Stimulated activated naive B cell treated with anti-CD40 and anti-IgM and Interleukin-4, amounts not matched to agents 10 μg/mL and 1 μg/mL and 100 μg/mL, for 72 hours (primary cell): ENCODE measurements at regions not wholly inside any gene's neighbourhood (a gene's known extent, or its start where the extent isn't known, plus 50 kb on each side); places are given as distances from the start of the nearest gene placed in this dataset.
"Not testable (repeated sequence)": the region's sequence is repeated elsewhere in the genome, so short reads cannot be mapped to it uniquely, and the experiment has no call there.

Source experiments
- ATAC-seq, 2 donors: fragments of 150-1000 bp; cut with Tn5 transposase; replicated peaks; 2 replicates each; pipeline ENCODE4 v1.10.0; 2021; ENCODE audit warnings: moderate library complexity in 1 of 2
- DNase-seq: peaks from one replicate; pipeline ENCODE4 v3.0.0; 2021
- H3K27ac Mint-ChIP-seq: one replicate; pipeline ENCODE4 v1.8.0; 2022; ENCODE audit warnings: mild to moderate bottlenecking, mixed read lengths
- H3K27me3 Mint-ChIP-seq, 2 donors: one replicate each; pipeline ENCODE4 v1.8.0; 2022; ENCODE audit warnings: mixed read lengths in 2 of 2
- H3K36me3 Mint-ChIP-seq, 2 donors: one replicate each; pipeline ENCODE4 v1.8.0; 2022; ENCODE audit warnings: mixed read lengths in 2 of 2, mild to moderate bottlenecking in 1 of 2
- H3K4me1 Mint-ChIP-seq, 2 donors: one replicate each; pipeline ENCODE4 v1.8.0; 2022; ENCODE audit warnings: mixed read lengths in 2 of 2, mild to moderate bottlenecking in 1 of 2
- H3K4me3 Mint-ChIP-seq, 2 donors: one replicate each; pipeline ENCODE4 v1.8.0; 2022; ENCODE audit warnings: mild to moderate bottlenecking in 2 of 2, mixed read lengths in 2 of 2, moderate library complexity in 1 of 2
- H3K9me3 Mint-ChIP-seq, 2 donors: one replicate each; pipeline ENCODE4 v1.8.0; 2022; ENCODE audit warnings: mixed read lengths in 2 of 2, mild to moderate bottlenecking in 1 of 2

GRCh38 chr7:91345449-91345848 is 81.2 kb downstream of the FZD1 start:
- H3K4me1 Mint-ChIP-seq: peaks cover 5 to 15% of the 10 kb centered on the region in 2 donors
- ATAC-seq (peak; percentile 78 to 80), DNase-seq (peak; percentile 4)
- H3K9me3 Mint-ChIP-seq: no peaks in the 10 kb centered on the region
- no peak overlapping the region for H3K4me3 Mint-ChIP-seq
- H3K36me3 Mint-ChIP-seq: no peaks in the 10 kb centered on the region
- peaks cover 0 to under 1% of the 10 kb centered on the region in 2 donors for H3K27me3 Mint-ChIP-seq
- H3K27ac Mint-ChIP-seq: peak overlapping the region; percentile 73

GRCh38 chr7:91346426-91346825 is 82.2 kb downstream of the FZD1 start:
- ATAC-seq (no peak), DNase-seq (no peak)
- Mint-ChIP-seq H3K4me3 (no peak overlapping the region), H3K9me3 (no peaks in the 10 kb centered on the region), H3K27ac (no peak overlapping the region), H3K4me1 (peaks cover 5 to 15% of the 10 kb centered on the region in 2 donors), H3K27me3 (peaks cover 0 to 5% of the 10 kb centered on the region in 2 donors), H3K36me3 (no peaks in the 10 kb centered on the region)

- Mint-ChIP-seq H3K27me3 (peaks cover 0 to 5% of the 10 kb centered on the region in 2 donors), H3K27ac (no peak overlapping the region), H3K9me3 (no peaks in the 10 kb centered on the region), H3K36me3 (no peaks in the 10 kb centered on the region), H3K4me3 (no peak overlapping the region), H3K4me1 (peaks cover 5 to 15% of the 10 kb centered on the region in 2 donors)
- no peak for DNase-seq
- ATAC-seq: no peak
These were observed 83.1 kb downstream of the FZD1 start for GRCh38 chr7:91347290-91347689.

GRCh38 chr7:91348711-91349110 is 84.5 kb downstream of the FZD1 start:
- Mint-ChIP-seq H3K4me1 (peaks cover 3 to 10% of the 10 kb centered on the region in 2 donors), H3K4me3 (no peak overlapping the region), H3K36me3 (no peaks in the 10 kb centered on the region), H3K27ac (no peak overlapping the region), H3K9me3 (no peaks in the 10 kb centered on the region), H3K27me3 (peaks cover 0 to 5% of the 10 kb centered on the region in 2 donors)
- DNase-seq (no peak), ATAC-seq (no peak)

- Mint-ChIP-seq H3K4me1 (peaks cover 0 to under 1% of the 10 kb centered on the region in 2 donors), H3K4me3 (no peak overlapping the region), H3K27me3 (peaks cover 5 to 6% of the 10 kb centered on the region in 2 donors), H3K27ac (no peak overlapping the region), H3K9me3 (no peaks in the 10 kb centered on the region), H3K36me3 (no peaks in the 10 kb centered on the region)
- DNase-seq (no peak), ATAC-seq (peak; percentile 34 to 43)
These were observed 87.1 kb downstream of the FZD1 start for GRCh38 chr7:91351374-91351773.

- Mint-ChIP-seq H3K4me1 (no peaks in the 10 kb centered on the region), H3K4me3 (no peak overlapping the region), H3K27me3 (peaks cover 5 to 6% of the 10 kb centered on the region in 2 donors), H3K36me3 (no peaks in the 10 kb centered on the region), H3K9me3 (no peaks in the 10 kb centered on the region), H3K27ac (no peak overlapping the region)
- ATAC-seq (no peak), DNase-seq (no peak)
These were observed 87.9 kb downstream of the FZD1 start for GRCh38 chr7:91352091-91352490.

GRCh38 chr7:91353848-91354247 is 89.6 kb downstream of the FZD1 start:
- no peak overlapping the region for H3K4me3 Mint-ChIP-seq
- ATAC-seq: no peak
- H3K27ac Mint-ChIP-seq: no peak overlapping the region

GRCh38 chr7:91355695-91356435 is 91.6 kb downstream of the FZD1 start:
- H3K4me3 Mint-ChIP-seq: no peak overlapping the region
- DNase-seq (no peak), ATAC-seq (no peak)
- peaks cover under 1 to 6% of the 10 kb centered on the region in 2 donors for H3K27me3 Mint-ChIP-seq
- H3K9me3 Mint-ChIP-seq: no peaks in the 10 kb centered on the region
- H3K27ac Mint-ChIP-seq: no peak overlapping the region
- H3K4me1 Mint-ChIP-seq: no peaks in the 10 kb centered on the region
- H3K36me3 Mint-ChIP-seq: no peaks in the 10 kb centered on the region

More at GRCh38 chr7:91353848-91354247, 89.6 kb downstream of the FZD1 start:
- no peaks in the 10 kb centered on the region for H3K4me1 Mint-ChIP-seq
- H3K27me3 Mint-ChIP-seq: peaks cover 5 to 6% of the 10 kb centered on the region in 2 donors
- no peak for DNase-seq
- H3K9me3 Mint-ChIP-seq: no peaks in the 10 kb centered on the region
- no peaks in the 10 kb centered on the region for H3K36me3 Mint-ChIP-seq

- Mint-ChIP-seq H3K9me3 (no peaks in the 10 kb centered on the region), H3K27me3 (peaks cover 2 to 10% of the 10 kb centered on the region in 2 donors), H3K4me3 (no peak overlapping the region)
These were observed 92.7 kb downstream of the FZD1 start for GRCh38 chr7:91356915-91357314.

GRCh38 chr7:91357379-91357778 is 93.1 kb downstream of the FZD1 start:
- no peak overlapping the region for H3K4me3 Mint-ChIP-seq
- H3K4me1 Mint-ChIP-seq: no peaks in the 10 kb centered on the region
- peaks cover 7 to 15% of the 10 kb centered on the region in 2 donors for H3K27me3 Mint-ChIP-seq
- DNase-seq (no peak), ATAC-seq (no peak)
- H3K9me3 Mint-ChIP-seq: no peaks in the 10 kb centered on the region
- H3K27ac Mint-ChIP-seq: no peak overlapping the region
- no peaks in the 10 kb centered on the region for H3K36me3 Mint-ChIP-seq

More at GRCh38 chr7:91356915-91357314, 92.7 kb downstream of the FZD1 start:
- DNase-seq (no peak), ATAC-seq (no peak)
- Mint-ChIP-seq H3K4me1 (no peaks in the 10 kb centered on the region), H3K27ac (no peak overlapping the region), H3K36me3 (no peaks in the 10 kb centered on the region)

GRCh38 chr7:91357901-91358300 is 93.7 kb downstream of the FZD1 start:
- H3K27ac Mint-ChIP-seq: no peak overlapping the region

GRCh38 chr7:91358303-91358702 is 94.1 kb downstream of the FZD1 start:
- H3K9me3 Mint-ChIP-seq: no peaks in the 10 kb centered on the region
- H3K4me1 Mint-ChIP-seq: no peaks in the 10 kb centered on the region
- peaks cover 13 to 15% of the 10 kb centered on the region in 2 donors for H3K27me3 Mint-ChIP-seq
- no peak overlapping the region for H3K27ac Mint-ChIP-seq
- H3K4me3 Mint-ChIP-seq: no peak overlapping the region
- no peaks in the 10 kb centered on the region for H3K36me3 Mint-ChIP-seq
- DNase-seq (no peak), ATAC-seq (no peak)

More at GRCh38 chr7:91357901-91358300, 93.7 kb downstream of the FZD1 start:
- DNase-seq: no peak
- no peaks in the 10 kb centered on the region for H3K36me3 Mint-ChIP-seq
- ATAC-seq: no peak
- no peaks in the 10 kb centered on the region for H3K4me1 Mint-ChIP-seq
- no peaks in the 10 kb centered on the region for H3K9me3 Mint-ChIP-seq
- no peak overlapping the region for H3K4me3 Mint-ChIP-seq
- peaks cover 9 to 15% of the 10 kb centered on the region in 2 donors for H3K27me3 Mint-ChIP-seq

- DNase-seq, ATAC-seq, H3K9me3 Mint-ChIP-seq, H3K27ac Mint-ChIP-seq, H3K4me1 Mint-ChIP-seq, H3K4me3 Mint-ChIP-seq, H3K36me3 Mint-ChIP-seq: not testable (repeated sequence)
- peaks cover 13 to 17% of the 10 kb centered on the region in 2 donors for H3K27me3 Mint-ChIP-seq
These were observed 100.9 kb downstream of the FZD1 start for GRCh38 chr7:91365097-91365496.

- Mint-ChIP-seq H3K27ac (no peak overlapping the region), H3K4me1 (no peaks in the 10 kb centered on the region), H3K27me3 (peaks cover 13 to 17% of the 10 kb centered on the region in 2 donors), H3K4me3 (no peak overlapping the region), H3K36me3 (no peaks in the 10 kb centered on the region), H3K9me3 (peaks cover 0 to 2% of the 10 kb centered on the region in 2 donors)
- DNase-seq: no peak
- ATAC-seq: no peak
These were observed 101.9 kb downstream of the FZD1 start for GRCh38 chr7:91366091-91366490.
